ENCODE measurements at regions not wholly inside any gene's neighbourhood (a gene's known extent, or its start where the extent isn't known, plus 50 kb on each side); places are given as distances from the start of the nearest gene placed in this dataset.

- Histone ChIP-seq H3K27me3 (no peaks in the 10 kb centered on the region), H3K4me3 (no peak overlapping the region), H3K9me3 (no peaks in the 10 kb centered on the region), H3K27ac (no peak overlapping the region), H3K36me3 (no peaks in the 10 kb centered on the region), H3K4me1 (no peaks in the 10 kb centered on the region)
- in situ Hi-C loops (cut with MboI; ENCODE audit: low pct_ligation_motif_present in 1 of 4, low pct_unique_long_range_greater_than_20kb in 1 of 4, low sequenced_read_pairs in 3 of 4) (no loop called here), intact Hi-C loops (cut with DNase I; ENCODE audit: low total_unique reads) (no loop called here)
- TF ChIP-seq POLR2AphosphoS5 (IDR thresholded peaks at IDR 0.05) = no peak
- no peak for TF ChIP-seq POLR2A (IDR thresholded peaks at IDR 0.05)
- no peak for TF ChIP-seq EP300 (IDR thresholded peaks at IDR 0.05; ENCODE audit: low read depth)
- TF ChIP-seq, protein P1, sequence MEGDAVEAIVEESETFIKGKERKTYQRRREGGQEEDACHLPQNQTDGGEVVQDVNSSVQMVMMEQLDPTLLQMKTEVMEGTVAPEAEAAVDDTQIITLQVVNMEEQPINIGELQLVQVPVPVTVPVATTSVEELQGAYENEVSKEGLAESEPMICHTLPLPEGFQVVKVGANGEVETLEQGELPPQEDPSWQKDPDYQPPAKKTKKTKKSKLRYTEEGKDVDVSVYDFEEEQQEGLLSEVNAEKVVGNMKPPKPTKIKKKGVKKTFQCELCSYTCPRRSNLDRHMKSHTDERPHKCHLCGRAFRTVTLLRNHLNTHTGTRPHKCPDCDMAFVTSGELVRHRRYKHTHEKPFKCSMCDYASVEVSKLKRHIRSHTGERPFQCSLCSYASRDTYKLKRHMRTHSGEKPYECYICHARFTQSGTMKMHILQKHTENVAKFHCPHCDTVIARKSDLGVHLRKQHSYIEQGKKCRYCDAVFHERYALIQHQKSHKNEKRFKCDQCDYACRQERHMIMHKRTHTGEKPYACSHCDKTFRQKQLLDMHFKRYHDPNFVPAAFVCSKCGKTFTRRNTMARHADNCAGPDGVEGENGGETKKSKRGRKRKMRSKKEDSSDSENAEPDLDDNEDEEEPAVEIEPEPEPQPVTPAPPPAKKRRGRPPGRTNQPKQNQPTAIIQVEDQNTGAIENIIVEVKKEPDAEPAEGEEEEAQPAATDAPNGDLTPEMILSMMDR (IDR thresholded peaks at IDR 0.05) = no peak
- 33 to 82% methylated on average over 1 to 2 of the region's 2 CpGs for WGBS, 2 donors (ENCODE audit: low coverage in 1 of 2)
- DNase-seq = no peak
Observed at GRCh38 chr2:67684991-67685390, 287.9 kb downstream of the ETAA1 start.

DNA sequence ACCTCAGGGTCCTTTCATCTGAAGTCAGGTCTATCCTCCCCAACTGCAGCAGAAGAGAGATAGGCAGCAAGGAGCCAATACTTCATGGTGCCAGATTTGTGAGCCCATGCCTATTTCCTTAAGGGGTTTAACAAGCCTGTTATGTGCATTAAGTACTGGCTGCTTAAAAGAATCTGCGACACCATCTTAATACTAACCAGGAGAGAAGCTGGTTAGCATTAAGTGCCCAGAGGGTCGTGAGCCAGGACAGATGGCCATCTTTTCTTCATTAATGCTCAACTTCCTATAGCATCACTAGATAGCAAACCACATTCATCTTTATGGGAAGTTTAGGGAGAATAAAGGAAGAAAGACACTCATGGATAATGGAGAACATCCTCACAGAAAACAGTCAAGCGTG is 289.1 kb downstream of the ETAA1 start:
- in situ Hi-C loops (cut with MboI; ENCODE audit: low pct_ligation_motif_present in 1 of 4, low pct_unique_long_range_greater_than_20kb in 1 of 4, low sequenced_read_pairs in 3 of 4) = no loop called here
- Histone ChIP-seq H3K4me3 (no peak overlapping the region), H3K4me1 (no peaks in the 10 kb centered on the region), H3K9me3 (no peaks in the 10 kb centered on the region), H3K36me3 (no peaks in the 10 kb centered on the region), H3K27ac (no peak overlapping the region), H3K27me3 (no peaks in the 10 kb centered on the region)
- no peak for DNase-seq
- intact Hi-C loops (cut with DNase I; ENCODE audit: low total_unique reads) = no loop called here
- WGBS, 2 donors (ENCODE audit: low coverage in 1 of 2) = 82 to 90% methylated on average over 2 to 3 of the region's 3 CpGs
- TF ChIP-seq EP300 (IDR thresholded peaks at IDR 0.05; ENCODE audit: low read depth) = no peak
- TF ChIP-seq, protein P1 (IDR thresholded peaks at IDR 0.05) = no peak
- TF ChIP-seq POLR2A (IDR thresholded peaks at IDR 0.05) = no peak
- no peak for TF ChIP-seq POLR2AphosphoS5 (IDR thresholded peaks at IDR 0.05)

DNA sequence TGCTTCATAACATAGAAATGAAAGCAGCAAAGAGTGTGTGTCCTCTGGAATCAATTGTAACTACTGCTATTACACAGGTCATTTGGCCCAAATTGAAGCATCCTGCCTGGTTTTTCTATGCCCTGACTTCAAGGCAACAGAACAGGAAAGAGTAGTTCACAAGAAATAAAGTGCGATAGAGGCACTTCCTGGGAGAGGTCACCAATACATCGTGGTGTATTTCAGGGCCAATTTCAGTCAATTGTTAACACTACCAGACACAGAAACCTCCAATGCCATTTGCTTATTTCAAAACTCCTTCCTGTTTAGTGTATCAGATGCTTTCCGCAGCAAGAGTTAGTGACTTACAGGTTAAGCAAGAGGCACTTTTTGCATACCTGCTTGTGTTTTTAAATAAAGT is 292.1 kb downstream of the ETAA1 start:
- intact Hi-C loops (cut with DNase I; ENCODE audit: low total_unique reads) = no loop called here
- WGBS, 2 donors (ENCODE audit: low coverage in 1 of 2) = 66% methylated on average over 3 of the region's 3 CpGs; no CpG with 5 or more reads in 1 of the 2 donors
- Histone ChIP-seq H3K36me3 (no peaks in the 10 kb centered on the region), H3K4me1 (no peaks in the 10 kb centered on the region), H3K4me3 (no peak overlapping the region), H3K27me3 (no peaks in the 10 kb centered on the region), H3K27ac (no peak overlapping the region), H3K9me3 (no peaks in the 10 kb centered on the region)
- no peak for DNase-seq
- no peak for TF ChIP-seq POLR2AphosphoS5 (IDR thresholded peaks at IDR 0.05)
- in situ Hi-C loops (cut with MboI; ENCODE audit: low pct_ligation_motif_present in 1 of 4, low pct_unique_long_range_greater_than_20kb in 1 of 4, low sequenced_read_pairs in 3 of 4) = no loop called here

- intact Hi-C loops (cut with DNase I; ENCODE audit: low total_unique reads) = no loop called here
- Histone ChIP-seq H3K9me3 (no peaks in the 10 kb centered on the region), H3K27ac (no peak overlapping the region), H3K36me3 (no peaks in the 10 kb centered on the region), H3K4me1 (no peaks in the 10 kb centered on the region), H3K4me3 (no peak overlapping the region), H3K27me3 (no peaks in the 10 kb centered on the region)
- DNase-seq = no peak
- TF ChIP-seq POLR2A (IDR thresholded peaks at IDR 0.05) (no peak), EP300 (IDR thresholded peaks at IDR 0.05; ENCODE audit: low read depth) (no peak), POLR2AphosphoS5 (IDR thresholded peaks at IDR 0.05) (no peak)
- TF ChIP-seq, protein P1 (IDR thresholded peaks at IDR 0.05) = no peak
- WGBS, 2 donors (ENCODE audit: low coverage in 1 of 2) = 44% methylated on average over 1 of the region's 1 CpG; no CpG with 5 or more reads in 1 of the 2 donors
- in situ Hi-C loops (cut with MboI; ENCODE audit: low pct_ligation_motif_present in 1 of 4, low pct_unique_long_range_greater_than_20kb in 1 of 4, low sequenced_read_pairs in 3 of 4) = no loop called here
Observed at GRCh38 chr2:67689651-67690050, 292.5 kb downstream of the ETAA1 start.

- intact Hi-C loops (cut with DNase I; ENCODE audit: low total_unique reads) = no loop called here
- in situ Hi-C loops (cut with MboI; ENCODE audit: low pct_ligation_motif_present in 1 of 4, low pct_unique_long_range_greater_than_20kb in 1 of 4, low sequenced_read_pairs in 3 of 4) = no loop called here
- WGBS, 2 donors (ENCODE audit: low coverage in 1 of 2) = 35 to 56% methylated on average over 5 to 10 of the region's 10 CpGs
Observed at GRCh38 chr2:67694445-67694844, 297.3 kb downstream of the ETAA1 start.

More at GRCh38 chr2:67694445-67694844, 297.3 kb downstream of the ETAA1 start:
- Histone ChIP-seq H3K4me3 (no peak overlapping the region), H3K9me3 (no peaks in the 10 kb centered on the region), H3K36me3 (no peaks in the 10 kb centered on the region), H3K27me3 (no peaks in the 10 kb centered on the region), H3K27ac (no peak overlapping the region), H3K4me1 (no peaks in the 10 kb centered on the region)
- TF ChIP-seq POLR2A (IDR thresholded peaks at IDR 0.05) (no peak), EP300 (IDR thresholded peaks at IDR 0.05; ENCODE audit: low read depth) (no peak)
- TF ChIP-seq, protein P1 (IDR thresholded peaks at IDR 0.05) = no peak
- DNase-seq = no peak

Measured in transverse colon (tissue), 4 donors.